ENCODE measurements at regions not wholly inside any gene's neighbourhood (a gene's known extent, or its start where the extent isn't known, plus 50 kb on each side); places are given as distances from the start of the nearest gene placed in this dataset.

DNA sequence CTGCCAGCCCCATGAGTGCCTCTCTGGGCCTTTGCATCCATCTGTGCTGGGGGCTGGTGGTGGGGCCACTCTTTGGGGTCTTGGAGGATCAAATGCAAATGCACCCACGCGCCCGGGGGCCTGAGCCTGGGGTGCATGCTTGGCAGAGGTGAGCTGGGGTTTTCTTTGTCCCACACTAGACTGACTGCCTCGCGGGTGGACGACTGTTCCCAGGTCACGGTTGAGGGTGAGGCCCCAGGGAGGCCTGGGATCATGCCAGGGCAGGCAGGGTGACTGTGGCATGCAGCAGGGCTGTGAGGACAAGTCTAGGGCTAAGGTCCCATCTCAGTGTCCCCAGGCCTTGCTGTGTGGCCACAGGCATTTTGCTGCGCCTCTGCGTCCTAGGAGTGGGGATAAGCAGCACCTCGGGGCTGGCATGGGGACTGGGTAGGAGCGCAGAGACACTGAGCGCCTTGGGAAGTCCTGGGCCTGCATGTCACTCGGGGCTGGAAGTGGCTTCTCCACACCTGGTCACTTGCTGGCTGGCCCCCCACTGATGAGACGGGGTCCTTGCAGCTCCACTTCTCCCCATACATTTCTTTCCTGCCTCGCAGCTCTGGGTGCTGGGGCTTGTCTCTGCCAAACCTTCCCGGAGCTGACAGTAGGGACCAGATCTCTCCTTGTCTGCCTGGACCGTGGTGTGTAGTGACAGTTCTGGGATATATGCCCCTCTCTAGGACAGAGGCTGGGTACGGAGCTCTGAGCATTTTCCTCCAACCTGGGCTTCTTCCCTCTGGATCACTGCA, 133.1 kb downstream of the CTTN start:
- FAIRE-seq (no peak), DNase-seq (ENCODE audit: low spot score in 2 of 2) (no peak)

DNA sequence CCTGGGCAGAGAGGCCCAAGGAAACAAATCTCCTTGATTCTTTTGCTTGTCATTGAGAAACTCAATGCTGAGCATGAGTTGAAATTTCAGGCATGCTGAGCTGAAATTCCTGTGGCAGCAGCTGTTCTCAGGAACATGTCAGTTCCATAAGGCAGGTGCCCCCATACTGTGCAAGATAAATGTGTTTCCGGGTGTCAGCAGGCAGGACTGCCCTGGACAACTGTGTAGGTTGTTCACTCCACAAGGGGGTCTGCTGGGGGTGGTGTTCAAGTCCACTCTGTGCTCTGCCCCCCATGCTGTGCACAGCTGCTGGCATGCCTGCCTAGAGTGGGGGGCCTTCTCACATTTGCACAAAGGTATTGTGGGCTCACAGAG, 133.7 kb downstream of the CTTN start:
- DNase-seq (ENCODE audit: low spot score in 2 of 2) (no peak), FAIRE-seq (no peak)

DNA sequence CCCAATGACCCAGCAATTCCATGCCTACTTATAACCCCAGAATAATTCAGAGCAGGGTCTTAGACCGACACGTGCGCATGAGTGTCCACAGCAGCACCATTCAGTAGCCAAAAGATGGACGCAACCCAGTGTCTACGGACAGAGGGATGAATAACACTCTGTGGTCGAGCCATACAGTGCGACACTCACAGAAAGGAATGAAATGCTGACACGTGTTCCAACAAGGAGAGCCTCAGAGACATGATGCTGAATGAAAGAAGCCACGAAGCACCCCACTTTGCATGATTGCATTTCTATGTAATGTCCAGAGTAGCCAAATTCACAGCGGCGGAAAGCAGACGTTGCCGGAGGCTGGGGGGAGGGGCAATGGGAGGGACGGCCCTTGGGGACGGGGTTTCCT, 134.4 kb downstream of the CTTN start:
- no peak for DNase-seq (ENCODE audit: low spot score in 2 of 2)
- no peak for FAIRE-seq

DNA sequence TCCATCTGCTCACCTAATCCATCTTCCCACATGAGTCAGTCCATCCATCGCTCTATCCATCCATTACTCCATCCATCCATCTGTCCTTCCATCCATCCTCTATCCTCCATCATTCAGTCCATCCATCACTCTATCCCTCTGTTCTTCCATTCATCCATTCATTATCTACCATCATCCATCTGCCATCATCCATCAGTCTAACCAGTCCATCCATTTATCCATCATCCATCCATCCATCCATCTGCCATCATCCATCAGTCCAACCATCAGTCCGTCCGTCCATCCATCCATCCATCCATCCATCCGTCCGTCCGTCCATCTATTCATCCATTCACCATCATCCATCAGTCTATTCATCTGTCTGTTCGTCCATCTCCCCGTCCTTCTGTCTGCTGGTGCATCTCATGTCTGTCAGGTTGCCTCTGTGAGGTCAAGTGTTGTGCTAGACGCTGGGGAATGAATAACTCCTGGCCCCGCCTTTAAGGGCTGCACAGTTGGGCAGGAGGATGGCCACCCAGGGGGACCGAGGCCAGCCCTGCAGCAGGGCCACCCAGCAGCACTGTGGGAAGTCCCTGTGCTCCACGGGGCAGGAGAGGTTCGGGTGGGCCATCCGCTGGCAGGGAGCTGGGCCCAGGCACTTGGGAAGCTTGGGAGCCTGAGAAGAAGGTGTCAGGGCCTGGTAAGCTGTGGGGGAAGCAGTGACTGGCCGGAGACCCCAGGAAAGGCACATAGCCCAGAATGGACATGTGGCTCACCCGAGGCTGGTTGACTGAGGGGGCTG, 137.1 kb downstream of the CTTN start:
- no peak for DNase-seq (ENCODE audit: low spot score in 2 of 2)
- no peak for FAIRE-seq

DNA sequence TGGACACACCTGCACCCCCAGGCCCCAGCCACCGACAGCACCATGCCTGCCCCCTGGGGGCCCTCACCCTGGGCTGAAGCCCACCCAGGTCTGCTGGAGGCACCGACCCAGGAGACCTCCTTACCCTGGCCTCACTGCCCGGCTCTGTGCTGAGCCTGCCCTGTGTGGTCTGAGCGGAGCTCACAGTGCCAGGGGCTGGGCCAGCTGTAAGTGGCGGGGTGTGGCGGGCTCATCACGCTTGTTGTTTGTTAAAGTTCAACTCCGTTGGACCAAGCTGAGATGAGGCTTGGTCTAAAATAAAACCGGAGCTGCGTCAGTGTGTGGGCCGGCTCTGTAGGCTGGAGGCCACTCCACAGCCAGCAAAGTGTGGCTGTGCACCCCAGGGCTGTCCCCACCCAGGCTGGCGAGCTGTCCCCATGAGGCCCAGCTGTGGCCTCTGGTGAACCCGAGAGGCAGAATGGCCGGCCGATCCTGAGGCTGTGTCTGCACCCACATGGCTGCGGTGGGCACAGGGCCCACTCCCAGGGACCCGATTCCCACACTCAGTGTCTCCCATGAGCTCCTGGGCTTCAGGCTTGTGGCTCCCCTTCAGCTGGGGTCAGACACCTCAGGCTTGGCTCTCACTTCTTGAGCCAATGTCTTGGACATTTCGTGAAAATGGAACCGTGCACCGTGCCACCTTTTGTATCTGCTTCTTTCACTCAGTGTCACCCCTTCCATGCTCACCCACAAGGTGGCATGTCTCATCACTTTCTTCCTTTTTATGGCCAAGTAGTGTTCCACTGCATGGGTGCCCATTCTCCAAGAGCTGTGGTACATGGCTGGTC, 137.9 kb downstream of the CTTN start:
- FAIRE-seq, result no peak
- DNase-seq (ENCODE audit: low spot score in 2 of 2), result no peak

DNA sequence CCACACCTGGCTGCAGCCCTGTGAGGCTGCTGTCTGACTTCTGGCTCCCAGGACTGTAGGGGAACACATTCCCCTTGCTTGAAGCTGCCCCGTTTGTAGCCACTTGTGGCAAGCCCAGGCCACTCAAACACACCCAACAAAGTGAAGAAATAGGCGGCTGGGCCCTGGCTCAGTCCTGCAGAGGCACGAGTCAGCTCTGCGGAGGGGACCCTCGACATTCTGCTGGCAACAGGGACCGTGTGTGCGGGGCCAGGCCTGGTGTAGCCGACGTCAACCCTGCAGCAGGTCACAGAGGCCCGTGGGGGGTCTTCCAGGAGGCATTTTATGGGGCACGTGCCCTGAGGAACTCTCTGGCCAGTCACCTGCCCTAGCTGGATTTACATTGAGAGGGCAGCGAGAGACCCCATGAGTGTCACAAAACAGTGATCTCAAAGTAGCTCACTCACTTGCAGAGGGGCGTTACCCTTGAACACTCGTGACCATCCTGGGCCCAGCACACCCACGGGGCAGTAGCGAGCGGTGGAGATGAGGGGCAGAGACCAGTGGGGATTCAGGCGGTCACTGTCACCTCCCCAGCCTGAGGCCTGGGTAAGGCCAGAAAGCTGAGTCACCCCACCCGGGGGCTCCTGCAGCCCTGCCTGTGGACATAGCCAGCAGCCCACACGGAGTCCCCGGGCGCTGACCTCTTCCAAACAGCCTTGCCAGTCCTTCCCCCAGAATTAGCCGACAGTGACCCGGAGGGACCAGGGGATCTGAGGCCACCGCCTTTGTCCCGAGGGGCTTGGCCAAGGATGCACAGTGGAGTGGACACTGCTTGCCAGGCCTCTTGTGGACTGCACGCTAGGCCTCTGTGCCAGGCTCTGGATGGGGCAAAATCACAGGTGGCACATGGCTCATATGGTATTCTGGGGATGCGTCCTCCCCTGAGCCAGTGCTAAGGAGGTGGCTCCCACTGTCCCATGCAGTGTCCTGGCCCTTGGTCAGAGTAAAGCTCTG, 139.5 kb downstream of the CTTN start:
- FAIRE-seq (no peak), DNase-seq (ENCODE audit: low spot score in 2 of 2) (no peak)

DNA sequence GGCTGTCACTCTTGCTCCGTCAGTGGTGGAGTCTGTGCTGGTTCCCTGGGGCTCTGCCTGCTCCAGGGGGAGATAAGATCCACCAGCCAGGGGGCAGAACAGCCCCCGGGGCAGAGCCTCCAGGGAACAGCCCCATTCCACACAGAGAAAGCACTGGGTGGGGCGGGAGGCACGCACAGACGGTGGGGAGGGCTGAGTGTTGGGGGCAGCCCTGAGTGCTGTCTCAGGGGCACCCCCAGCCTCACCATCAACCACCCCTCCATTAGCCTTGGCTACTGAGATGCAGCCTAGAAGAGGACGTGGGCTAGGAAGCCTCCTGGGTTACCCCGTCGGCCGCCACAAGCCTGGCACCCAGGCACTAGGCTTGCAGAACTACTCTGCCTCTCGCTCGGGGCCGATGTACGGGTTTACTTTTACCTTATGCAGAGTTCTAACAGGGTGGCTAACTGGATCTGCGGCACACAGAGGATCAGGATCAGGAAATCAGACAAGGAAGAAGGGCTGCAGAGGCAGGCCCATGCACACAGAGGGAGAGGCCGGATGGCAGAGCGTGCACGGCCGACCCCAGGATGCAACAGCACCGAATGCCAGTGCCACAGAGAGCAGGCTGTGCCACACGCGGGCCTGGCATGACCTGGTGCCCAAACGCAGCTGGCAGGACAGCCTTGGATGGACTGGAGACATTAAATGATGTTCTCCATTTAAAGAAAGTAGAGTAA, 140.5 kb downstream of the CTTN start:
- no peak for DNase-seq (ENCODE audit: low spot score in 2 of 2)
- FAIRE-seq, result no peak

DNA sequence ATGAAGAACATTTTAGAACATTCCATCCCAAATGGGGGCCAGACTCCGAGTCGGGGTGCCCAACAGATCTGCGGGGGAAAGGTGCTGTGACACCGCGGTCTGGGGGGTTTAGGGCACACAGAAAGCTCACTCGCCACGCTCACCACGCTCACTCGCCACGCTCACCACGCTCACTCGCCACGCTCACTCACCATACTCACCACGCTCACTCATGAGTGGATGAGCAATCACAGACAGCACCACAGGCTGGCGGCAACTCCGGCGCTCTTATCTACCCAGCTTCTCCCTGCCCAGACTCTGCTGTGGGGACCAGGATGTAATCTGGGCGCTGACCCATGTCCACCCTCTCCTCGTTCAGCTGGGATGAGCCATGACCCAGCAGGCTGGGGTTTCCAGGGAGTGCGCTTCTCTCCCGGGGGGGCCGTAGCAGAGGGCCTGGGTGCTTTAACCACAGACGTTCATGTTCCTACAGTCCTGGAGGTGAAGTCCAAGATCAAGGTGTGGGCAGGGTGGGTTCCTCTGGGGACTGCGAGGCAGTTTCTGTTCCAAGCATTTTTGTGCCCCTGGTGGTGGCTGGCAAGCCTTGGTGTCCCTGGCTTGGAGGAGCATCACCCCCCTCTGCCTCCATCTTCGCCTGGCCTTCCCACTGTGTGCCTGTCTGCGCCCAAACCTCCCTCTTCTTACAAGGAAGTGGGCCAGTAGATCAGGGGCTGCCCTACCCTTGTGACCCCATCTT, 141.2 kb downstream of the CTTN start:
- FAIRE-seq (no peak), DNase-seq (ENCODE audit: low spot score in 2 of 2) (no peak)

DNA sequence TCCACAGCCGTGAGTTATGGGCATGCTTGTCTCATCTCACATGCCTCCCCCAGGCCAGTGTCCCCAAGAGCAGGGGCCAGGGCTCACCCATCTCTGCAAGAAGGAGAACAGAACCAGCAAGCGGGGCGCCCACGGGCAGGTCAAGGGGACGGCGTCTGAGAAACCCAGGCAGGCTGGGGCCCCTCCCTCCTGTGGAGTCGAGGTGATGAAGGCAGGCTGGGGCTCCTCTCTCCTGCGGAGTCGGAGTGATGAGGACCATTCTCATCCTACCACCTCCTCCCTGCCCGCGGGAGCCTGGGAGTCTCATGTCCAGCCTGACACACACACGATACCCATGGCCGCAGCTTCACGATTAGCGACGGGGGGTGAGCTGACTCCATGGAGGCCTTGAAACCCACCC, 141.9 kb downstream of the CTTN start:
- no peak for DNase-seq (ENCODE audit: low spot score in 2 of 2)
- FAIRE-seq, result no peak

DNA sequence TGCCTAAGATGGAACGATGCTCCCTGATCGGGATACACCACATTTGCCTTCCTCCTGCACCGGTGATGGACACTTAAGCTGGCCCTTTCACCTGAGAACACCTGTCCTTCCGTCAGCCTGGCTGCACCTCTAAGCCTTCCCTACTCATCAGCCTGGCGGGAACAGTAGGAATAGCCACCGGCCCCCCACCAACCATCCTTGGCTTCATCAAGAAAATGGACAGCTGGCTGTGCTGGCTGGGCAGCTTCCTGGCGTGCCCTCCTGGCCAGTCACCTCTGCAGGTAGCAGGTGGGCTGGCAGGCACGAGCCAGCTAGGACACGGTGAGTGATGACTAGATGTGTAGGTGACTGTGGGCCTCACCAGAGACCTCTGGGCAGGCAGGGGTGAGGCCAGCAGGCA, 142.8 kb downstream of the CTTN start:
- DNase-seq (ENCODE audit: low spot score in 2 of 2), result no peak
- no peak for FAIRE-seq

DNA sequence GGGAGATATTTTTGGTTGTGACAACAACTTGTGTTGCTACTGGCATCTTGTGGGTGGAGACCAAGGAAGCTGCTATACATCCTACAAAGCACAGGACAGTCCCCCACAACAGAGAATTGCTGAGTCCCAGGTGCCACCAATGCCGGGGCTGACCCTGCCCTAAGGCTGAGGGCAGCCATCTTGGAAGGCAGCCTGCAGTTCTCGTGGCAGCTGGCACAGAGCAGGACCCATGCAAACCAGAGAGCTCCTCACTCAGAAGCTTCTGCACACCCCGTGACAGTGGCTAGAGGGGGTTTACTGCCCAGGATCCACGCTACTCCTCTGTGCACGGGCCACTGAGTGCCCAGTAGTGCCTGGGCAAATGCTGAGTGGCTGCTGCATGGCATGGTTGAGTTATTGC, 143.4 kb downstream of the CTTN start:
- no peak for DNase-seq (ENCODE audit: low spot score in 2 of 2)
- no peak for FAIRE-seq

DNA sequence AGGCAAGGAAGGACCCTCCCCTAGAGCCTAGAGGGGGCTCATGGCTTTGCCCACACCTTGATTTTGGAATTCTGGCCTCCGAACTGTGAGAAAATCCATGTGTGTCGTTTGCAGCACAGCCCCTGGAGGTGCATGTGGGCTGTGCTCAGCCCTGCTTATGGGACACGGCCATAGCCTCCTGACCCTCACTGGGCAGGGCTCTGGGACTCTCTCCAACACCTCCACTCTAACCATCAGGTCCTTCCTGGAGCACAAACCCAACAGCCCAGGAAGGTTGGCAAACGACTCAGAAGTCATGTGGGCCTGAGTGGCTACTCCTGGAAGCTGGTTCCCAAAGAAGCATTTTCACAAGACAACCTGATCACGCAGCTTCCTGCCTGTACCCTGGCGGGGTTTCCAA, 144.1 kb downstream of the CTTN start:
- no peak for FAIRE-seq
- no peak for DNase-seq (ENCODE audit: low spot score in 2 of 2)

DNA sequence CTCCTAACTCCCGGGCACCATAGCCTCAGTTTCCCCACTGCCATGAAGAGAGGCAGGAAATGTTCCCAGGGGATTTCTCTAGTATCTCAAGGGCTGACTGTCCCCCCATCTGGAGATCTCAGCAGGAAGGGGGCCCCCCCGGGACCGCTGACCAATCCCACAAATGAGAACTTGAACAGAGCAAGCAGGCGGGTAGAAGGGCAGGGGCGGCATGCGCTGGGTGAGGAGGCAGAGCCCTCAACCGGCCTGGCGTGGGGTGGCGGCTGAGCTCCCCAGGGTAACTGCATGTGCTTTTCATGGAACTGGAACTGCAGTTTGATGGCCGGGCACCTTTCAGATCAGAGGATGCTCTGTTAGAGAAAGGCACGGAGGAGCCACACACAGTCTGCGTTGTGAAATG, 144.5 kb downstream of the CTTN start:
- DNase-seq (ENCODE audit: low spot score in 2 of 2) (no peak), FAIRE-seq (no peak)

DNA sequence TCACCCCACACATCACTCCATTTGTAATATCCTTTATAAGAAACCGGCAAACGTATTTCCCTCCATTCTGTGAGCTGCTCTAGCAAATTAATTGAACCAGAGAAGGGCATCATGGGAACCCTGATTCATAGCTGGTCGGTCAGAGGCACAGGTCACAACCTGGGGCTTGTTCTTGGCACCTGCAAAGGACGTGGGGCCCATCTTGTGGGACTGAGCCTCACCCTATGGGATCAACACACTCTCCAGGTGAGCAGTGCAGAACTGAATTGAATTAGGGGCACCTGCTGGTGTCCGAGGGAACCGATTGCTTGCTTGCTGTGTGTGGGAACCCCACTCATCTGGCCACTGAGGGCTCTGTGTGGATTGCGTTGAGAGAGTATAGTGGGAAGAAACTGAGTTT, 145.3 kb downstream of the CTTN start:
- DNase-seq (ENCODE audit: low spot score in 2 of 2), result no peak
- FAIRE-seq, result no peak

DNA sequence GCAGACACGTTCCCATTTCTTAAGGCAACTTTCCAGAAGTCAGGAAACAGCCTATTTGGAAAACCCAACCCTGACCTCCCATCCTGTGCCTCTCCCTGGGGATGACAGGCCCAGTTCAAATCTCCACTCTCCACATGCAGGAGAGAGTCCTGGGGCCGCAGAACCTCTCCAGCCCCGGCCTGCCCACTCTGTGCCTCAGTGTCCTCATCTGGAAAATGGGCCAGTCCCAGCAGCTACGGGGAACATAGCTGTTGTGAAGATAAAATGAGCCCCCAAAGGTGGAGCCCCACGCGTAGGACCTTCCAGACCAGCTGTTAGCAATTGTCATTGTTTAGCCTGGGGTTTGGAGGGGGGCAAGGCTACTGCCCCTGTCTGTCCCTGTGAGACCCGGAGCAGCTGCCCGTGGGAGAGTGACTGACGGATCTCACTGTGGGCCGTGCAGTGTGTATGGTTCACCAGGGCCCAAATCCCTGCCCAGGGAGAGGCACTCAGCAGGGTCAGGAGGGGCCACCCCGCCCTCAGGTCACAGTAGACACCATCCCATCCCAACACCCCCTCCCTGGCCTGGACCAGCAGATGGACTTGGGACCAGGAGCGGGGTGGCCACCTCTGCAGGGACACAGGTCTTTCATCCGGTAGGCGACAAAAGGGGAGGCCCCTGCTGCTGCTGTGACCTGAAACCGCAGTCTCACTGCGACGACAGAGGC, 145.9 kb downstream of the CTTN start:
- FAIRE-seq, result no peak
- DNase-seq (ENCODE audit: low spot score in 2 of 2), result no peak

DNA sequence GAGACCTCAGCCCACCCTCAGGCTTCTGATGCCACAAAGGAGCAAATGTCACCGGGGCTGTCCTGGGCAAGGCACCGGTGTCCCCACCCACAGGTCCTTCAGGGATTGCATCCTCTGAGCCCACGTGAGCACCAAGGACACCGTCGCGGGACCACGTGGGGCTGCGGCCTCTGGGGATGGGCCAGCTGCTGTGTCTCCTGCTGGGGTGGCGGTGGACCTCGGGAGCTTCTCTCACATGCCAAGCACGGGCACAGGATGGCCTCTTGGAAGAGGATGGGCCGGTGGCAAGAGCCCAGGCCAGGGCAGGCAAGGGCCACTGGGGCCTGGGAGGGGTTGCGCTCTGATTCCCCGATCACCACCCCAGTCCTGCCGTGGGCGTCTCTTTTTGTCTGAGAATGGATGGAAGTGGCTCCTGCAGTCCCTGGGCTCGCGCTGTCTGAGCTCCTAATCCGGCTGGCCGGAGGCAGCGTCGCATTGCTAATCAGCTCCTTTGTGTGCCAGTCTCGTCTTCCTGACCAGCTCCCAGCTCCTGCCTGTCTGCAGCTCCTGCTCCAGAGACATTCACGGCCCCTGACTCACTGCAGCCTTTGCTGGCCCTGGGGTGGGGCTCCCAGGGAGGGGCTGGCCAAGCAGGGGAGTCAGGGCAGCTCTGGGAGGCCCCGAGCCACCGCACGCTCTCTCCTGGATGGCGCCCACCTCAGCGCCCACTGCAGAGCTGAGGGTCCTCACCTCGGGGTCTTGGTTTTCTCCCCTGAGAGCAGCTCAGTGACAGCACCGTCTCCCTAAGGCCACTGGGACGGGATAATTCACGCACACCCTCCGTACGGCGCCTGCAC, 146.7 kb downstream of the CTTN start:
- FAIRE-seq (no peak), DNase-seq (ENCODE audit: low spot score in 2 of 2) (peak in 1 of 2 donors; percentile 73)

DNA sequence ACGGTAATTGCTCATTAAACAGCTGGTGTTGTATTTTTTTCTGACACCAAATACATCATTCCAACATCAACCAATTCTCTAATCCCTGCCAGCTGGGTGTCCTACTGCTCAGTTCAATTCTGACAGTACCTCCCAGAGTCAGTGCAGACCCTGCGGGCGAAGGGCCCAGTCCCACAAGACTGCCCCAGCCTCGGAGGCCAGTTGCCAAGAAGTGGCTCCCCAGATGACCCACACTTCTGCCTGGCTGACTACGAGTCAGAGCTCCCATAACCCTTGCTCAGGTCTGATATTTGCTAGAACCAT, 147.2 kb downstream of the CTTN start:
- DNase-seq (ENCODE audit: low spot score in 2 of 2), result no peak
- FAIRE-seq, result no peak
